GM06990 (cell line): ENCODE measurements at regions not wholly inside any gene's neighbourhood (a gene's known extent, or its start where the extent isn't known, plus 50 kb on each side); places are given as distances from the start of the nearest gene placed in this dataset.

Experiments
- DNase-seq: peaks from one replicate; pipeline ENCODE4 v3.0.0-alpha.2; 2011; ENCODE audit not compliant: insufficient read length; ENCODE audit errors: extremely low read depth
- H3K27me3 ChIP-seq: replicated peaks from 2 replicates; pipeline ENCODE4 v1.6.0; 2011; ENCODE audit warnings: low read length; ENCODE audit not compliant: control insufficient read depth, insufficient read depth
- H3K36me3 ChIP-seq: 2 replicates; pipeline ENCODE4 v1.5.1; 2011; ENCODE audit warnings: low read length; ENCODE audit not compliant: control insufficient read depth, insufficient read depth
- H3K4me3 ChIP-seq: replicated peaks from 2 replicates; pipeline ENCODE4 v1.5.1; 2011; ENCODE audit warnings: low read depth, mild to moderate bottlenecking, control low read depth, low read length
- CTCF ChIP-seq: IDR thresholded peaks from 2 replicates; pipeline ENCODE4 v1.5.1; 2011; ENCODE audit warnings: low read length, control low read depth, mild to moderate bottlenecking, inconsistent platforms; ENCODE audit not compliant: insufficient read depth, poor library complexity, severe bottlenecking

DNA sequence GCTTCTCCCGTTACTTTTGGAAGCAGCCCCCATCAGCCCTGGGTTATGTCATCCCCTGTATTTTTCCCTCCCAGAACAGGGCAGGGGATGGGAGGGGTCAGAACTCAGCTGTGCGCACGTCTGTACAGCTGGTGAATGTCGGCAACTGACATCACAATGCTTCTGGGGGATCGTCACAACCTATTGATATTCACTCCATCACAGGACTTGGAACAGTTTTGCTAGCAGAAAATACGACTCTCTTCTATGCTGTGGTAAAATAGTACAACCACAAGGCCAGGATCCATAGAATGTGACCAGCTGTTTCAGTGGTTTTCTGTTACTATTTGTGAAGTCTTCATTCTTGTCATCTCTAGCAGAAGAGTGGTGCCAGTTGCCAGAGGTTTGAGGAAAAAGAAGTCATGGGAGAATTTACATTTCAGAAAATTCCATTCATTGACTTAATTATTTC lies 77.1 kb upstream of the KLF4 start:
- Histone ChIP-seq H3K27me3 (no peaks in the 10 kb centered on the region), H3K36me3 (no peaks in the 10 kb centered on the region), H3K4me3 (no peak overlapping the region)
- no peak for DNase-seq
- TF ChIP-seq CTCF: no peak

DNA sequence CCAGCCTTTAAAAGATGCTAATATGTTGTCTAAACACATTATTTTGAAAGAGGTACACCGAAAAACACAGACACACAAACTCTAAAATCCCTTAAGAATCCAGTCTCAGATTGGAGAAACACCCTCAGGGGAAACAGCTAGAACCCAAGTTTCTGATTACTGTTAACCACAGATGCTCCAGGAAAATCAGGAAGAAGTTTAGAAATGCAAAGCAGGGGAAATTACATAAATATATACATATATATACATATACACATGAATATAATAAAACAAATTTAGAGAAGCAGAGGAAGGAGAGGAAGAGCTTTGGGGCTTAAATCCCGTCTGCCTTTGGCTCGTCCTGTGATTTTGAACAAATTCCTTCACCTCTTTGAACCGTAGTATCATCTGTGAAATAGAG lies 73.2 kb upstream of the KLF4 start:
- DNase-seq: no peak
- H3K4me3 ChIP-seq: no peak overlapping the region
- no peak for TF ChIP-seq CTCF
- no peaks in the 10 kb centered on the region for H3K27me3 ChIP-seq
- no peaks in the 10 kb centered on the region for H3K36me3 ChIP-seq

GRCh38 chr9:107559494-107560086 lies 70.0 kb upstream of the KLF4 start:
- no peak for DNase-seq
- TF ChIP-seq CTCF: no peak
- no peaks in the 10 kb centered on the region; the same call in 1 of the 2 replicates for H3K27me3 ChIP-seq

DNA sequence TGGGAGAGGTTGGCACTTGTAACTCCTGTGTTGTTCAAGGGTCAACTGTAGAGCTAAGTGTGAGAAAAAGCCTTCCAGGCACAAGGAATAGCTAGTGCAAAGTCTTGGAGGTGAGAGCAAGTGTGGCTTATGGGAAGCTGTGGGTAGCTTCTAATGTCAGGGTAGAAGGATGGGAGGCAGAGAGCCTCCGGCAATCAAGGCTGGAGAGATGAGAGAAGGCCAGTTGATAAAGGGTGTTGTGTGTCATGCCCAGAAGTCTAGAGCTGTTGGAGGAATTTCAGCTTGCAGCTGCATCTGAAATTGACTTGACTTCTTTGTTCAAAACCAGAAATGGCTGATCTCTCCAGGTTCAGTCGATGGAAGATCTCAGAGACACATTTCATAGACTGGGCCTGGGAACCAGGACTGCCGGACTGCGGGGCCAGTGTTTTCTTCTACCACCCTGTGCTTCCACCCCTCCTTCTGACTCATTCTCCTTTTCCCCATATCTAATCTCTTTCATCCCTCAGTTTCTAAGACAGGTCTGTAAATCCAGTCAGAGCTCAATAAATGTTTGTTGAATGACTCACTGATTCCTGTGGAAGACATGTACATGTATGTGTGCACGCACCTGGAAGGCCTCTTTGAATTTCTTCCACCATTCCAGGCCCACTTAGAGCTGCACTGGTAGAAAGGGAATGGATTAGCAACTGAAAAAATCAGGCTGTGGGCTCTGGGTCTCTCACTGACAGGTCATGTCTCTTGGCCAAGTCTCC lies 67.8 kb upstream of the KLF4 start:
- Histone ChIP-seq H3K27me3 (no peaks in the 10 kb centered on the region; the same call in 1 of the 2 replicates), H3K36me3 (no peaks in the 10 kb centered on the region), H3K4me3 (no peak overlapping the region)
- no peak for DNase-seq
- TF ChIP-seq CTCF: no peak

More at GRCh38 chr9:107559494-107560086, 70.0 kb upstream of the KLF4 start:
- H3K4me3 ChIP-seq: no peak overlapping the region
- no peaks in the 10 kb centered on the region for H3K36me3 ChIP-seq

- TF ChIP-seq CTCF: no peak
- Histone ChIP-seq H3K4me3 (no peak overlapping the region), H3K27me3 (no peaks in the 10 kb centered on the region; the same call in 1 of the 2 replicates), H3K36me3 (no peaks in the 10 kb centered on the region)
- DNase-seq: no peak
Measured at GRCh38 chr9:107554636-107555035, 65.1 kb upstream of the KLF4 start.
